HL-60 (cell line): ENCODE measurements at regions not wholly inside any gene's neighbourhood (a gene's known extent, or its start where the extent isn't known, plus 50 kb on each side); places are given as distances from the start of the nearest gene placed in this dataset.

Source experiments
- DNase-seq, 2 experiments: peaks; one replicate each; pipeline ENCODE4 v3.0.0-alpha.2; 2010 to 2020; ENCODE audit warnings: low read depth in 1 of 2, low spot score in 1 of 2
- H3K27ac ChIP-seq: fragments of 250-450 bp; sonication (Bioruptor Pico); replicated peaks from 2 replicates; pipeline ENCODE4 v1.5.1; 2020; ENCODE audit warnings: mild to moderate bottlenecking, moderate library complexity
- H3K27me3 ChIP-seq: fragments of 250-450 bp; sonication (Bioruptor Pico); 2 replicates; pipeline ENCODE4 v1.5.1; 2021; ENCODE audit warnings: mild to moderate bottlenecking, moderate library complexity; ENCODE audit not compliant: insufficient read depth, poor library complexity, severe bottlenecking
- H3K4me3 ChIP-seq: replicated peaks from 2 replicates; pipeline ENCODE4 v1.5.1; 2011; ENCODE audit warnings: mild to moderate bottlenecking, control low read depth, low read length; ENCODE audit not compliant: insufficient read depth
- GABPA ChIP-seq: IDR thresholded peaks from 2 replicates; pipeline ENCODE4 v1.6.1; 2012; ENCODE audit warnings: low read depth
- POLR2AphosphoS5 ChIP-seq: IDR thresholded peaks from 2 replicates; pipeline ENCODE4 v1.6.1; 2012; ENCODE audit warnings: low read depth
- SPI1 ChIP-seq: IDR thresholded peaks from 2 replicates; pipeline ENCODE4 v1.6.1; 2012; ENCODE audit warnings: low read depth, mild to moderate bottlenecking, borderline replicate concordance
- TF ChIP-seq, protein P1 (sequence below): IDR thresholded peaks from 2 replicates; pipeline ENCODE4 v1.6.1; 2012; ENCODE audit warnings: low read depth; ENCODE audit not compliant: insufficient replicate concordance
- TF ChIP-seq, protein P2 (sequence below): IDR thresholded peaks from one replicate; pipeline ENCODE4 v1.5.1; 2011; ENCODE audit warnings: low read length, control low read depth, inconsistent platforms; ENCODE audit not compliant: insufficient read depth

DNA sequence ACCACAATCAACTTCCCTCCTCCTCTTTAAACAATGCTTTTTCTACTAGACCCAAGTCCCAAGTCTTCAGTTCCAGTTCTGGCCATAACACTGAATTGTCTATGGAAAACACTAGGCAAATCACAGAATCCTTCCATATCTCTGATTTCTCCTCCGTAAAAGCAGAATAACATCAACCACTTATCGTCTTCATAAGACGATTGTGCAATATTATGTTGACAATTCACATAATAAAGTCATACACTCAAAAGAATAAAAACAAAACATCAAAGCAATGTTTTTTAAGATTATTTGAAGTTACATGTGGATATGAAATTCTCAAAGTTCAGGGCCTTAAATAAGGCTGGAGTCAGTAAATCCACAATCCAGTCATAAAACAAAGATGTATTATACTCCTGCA lies 84.4 kb downstream of the MTERF1 start:
- TF ChIP-seq POLR2AphosphoS5: no peak
- no peak for TF ChIP-seq SPI1
- TF ChIP-seq GABPA: no peak
- TF ChIP-seq, protein P1, sequence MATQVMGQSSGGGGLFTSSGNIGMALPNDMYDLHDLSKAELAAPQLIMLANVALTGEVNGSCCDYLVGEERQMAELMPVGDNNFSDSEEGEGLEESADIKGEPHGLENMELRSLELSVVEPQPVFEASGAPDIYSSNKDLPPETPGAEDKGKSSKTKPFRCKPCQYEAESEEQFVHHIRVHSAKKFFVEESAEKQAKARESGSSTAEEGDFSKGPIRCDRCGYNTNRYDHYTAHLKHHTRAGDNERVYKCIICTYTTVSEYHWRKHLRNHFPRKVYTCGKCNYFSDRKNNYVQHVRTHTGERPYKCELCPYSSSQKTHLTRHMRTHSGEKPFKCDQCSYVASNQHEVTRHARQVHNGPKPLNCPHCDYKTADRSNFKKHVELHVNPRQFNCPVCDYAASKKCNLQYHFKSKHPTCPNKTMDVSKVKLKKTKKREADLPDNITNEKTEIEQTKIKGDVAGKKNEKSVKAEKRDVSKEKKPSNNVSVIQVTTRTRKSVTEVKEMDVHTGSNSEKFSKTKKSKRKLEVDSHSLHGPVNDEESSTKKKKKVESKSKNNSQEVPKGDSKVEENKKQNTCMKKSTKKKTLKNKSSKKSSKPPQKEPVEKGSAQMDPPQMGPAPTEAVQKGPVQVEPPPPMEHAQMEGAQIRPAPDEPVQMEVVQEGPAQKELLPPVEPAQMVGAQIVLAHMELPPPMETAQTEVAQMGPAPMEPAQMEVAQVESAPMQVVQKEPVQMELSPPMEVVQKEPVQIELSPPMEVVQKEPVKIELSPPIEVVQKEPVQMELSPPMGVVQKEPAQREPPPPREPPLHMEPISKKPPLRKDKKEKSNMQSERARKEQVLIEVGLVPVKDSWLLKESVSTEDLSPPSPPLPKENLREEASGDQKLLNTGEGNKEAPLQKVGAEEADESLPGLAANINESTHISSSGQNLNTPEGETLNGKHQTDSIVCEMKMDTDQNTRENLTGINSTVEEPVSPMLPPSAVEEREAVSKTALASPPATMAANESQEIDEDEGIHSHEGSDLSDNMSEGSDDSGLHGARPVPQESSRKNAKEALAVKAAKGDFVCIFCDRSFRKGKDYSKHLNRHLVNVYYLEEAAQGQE: no peak
- TF ChIP-seq, protein P2, sequence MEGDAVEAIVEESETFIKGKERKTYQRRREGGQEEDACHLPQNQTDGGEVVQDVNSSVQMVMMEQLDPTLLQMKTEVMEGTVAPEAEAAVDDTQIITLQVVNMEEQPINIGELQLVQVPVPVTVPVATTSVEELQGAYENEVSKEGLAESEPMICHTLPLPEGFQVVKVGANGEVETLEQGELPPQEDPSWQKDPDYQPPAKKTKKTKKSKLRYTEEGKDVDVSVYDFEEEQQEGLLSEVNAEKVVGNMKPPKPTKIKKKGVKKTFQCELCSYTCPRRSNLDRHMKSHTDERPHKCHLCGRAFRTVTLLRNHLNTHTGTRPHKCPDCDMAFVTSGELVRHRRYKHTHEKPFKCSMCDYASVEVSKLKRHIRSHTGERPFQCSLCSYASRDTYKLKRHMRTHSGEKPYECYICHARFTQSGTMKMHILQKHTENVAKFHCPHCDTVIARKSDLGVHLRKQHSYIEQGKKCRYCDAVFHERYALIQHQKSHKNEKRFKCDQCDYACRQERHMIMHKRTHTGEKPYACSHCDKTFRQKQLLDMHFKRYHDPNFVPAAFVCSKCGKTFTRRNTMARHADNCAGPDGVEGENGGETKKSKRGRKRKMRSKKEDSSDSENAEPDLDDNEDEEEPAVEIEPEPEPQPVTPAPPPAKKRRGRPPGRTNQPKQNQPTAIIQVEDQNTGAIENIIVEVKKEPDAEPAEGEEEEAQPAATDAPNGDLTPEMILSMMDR: no peak
- Histone ChIP-seq H3K27me3 (peaks cover 2% of the 10 kb centered on the region), H3K4me3 (no peak overlapping the region)

DNA sequence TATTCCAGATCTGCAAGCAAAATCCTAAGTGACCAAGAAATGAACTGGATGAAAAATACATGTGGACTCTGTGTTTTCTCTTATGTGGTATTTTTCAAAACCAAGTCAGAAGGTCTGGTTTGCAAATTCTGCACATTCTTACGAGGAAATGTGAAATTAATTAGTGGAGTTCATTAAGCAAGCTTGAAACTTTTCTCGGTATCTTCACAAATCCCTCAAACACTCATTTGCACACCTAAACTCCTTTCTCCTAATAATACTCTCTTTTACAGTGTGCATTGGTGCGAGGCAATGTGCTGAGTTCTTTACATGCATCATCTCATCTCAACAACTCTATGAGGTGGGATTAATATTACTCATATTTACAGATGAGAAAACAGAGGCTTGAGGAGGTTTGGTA lies 82.1 kb downstream of the MTERF1 start:
- Histone ChIP-seq H3K27me3 (peaks cover 2% of the 10 kb centered on the region), H3K27ac (no peak overlapping the region), H3K4me3 (no peak overlapping the region)
- TF ChIP-seq, protein P2: no peak
- no peak for TF ChIP-seq GABPA
- TF ChIP-seq SPI1: no peak
- TF ChIP-seq, protein P1: no peak
- no peak for TF ChIP-seq POLR2AphosphoS5
- DNase-seq: no peak

More for the DNA sequence above, 84.4 kb downstream of the MTERF1 start:
- no peak overlapping the region for H3K27ac ChIP-seq
- no peak for DNase-seq

DNA sequence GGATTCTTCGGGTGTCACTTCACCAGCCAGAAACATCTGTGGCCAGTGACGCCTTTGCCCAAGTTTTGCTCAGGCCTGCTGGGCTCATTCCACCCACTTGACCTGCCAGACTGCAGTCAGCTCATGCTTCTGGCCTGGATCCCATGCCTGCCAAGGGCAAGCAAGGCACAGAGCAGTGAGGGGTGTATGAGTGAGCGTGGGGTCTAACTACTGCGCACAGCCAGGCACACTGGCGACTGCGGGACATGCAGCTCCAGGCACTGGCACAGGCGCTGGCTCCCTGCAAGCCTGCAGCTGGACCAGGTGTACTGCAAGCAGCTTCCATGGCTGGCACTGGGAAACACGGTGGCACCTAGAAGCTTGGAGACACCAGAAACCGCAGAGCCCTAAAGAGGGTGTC lies 80.1 kb downstream of the MTERF1 start:
- TF ChIP-seq SPI1 (no peak), POLR2AphosphoS5 (no peak), GABPA (no peak)
- TF ChIP-seq, protein P1: no peak
- TF ChIP-seq, protein P2: no peak
- Histone ChIP-seq H3K27ac (no peak overlapping the region), H3K27me3 (peaks cover 2% of the 10 kb centered on the region), H3K4me3 (no peak overlapping the region)
- DNase-seq: no peak
